ENCODE measurements at regions not wholly inside any gene's neighbourhood (a gene's known extent, or its start where the extent isn't known, plus 50 kb on each side); places are given as distances from the start of the nearest gene placed in this dataset.

DNA sequence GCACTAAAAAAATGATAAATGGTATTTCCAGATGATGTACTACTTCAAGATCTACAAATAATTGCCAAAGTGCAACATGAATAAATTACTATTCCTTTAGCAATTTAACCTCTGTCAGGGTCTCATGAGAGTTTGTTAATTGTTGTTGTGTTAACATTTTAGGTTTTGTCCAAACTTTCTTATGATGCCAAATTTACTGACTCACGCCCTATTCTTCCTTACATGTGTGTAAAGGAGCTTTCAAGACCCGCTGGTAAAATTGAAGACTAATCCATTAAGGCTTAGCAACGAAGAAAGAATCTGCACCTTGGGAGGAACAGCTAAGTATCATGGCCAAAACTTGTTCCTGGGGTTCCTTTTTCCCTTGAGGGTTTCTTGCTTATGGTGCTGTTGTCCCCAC, 252.7 kb upstream of the JADE1 start:
- H3K9ac ChIP-seq (ENCODE audit: low read depth, low read length), result no peak overlapping the region
- H3K4me3 ChIP-seq (ENCODE audit: low read length), result no peak overlapping the region
- no peaks in the 10 kb centered on the region for H3K27me3 ChIP-seq (ENCODE audit: control insufficient read depth, insufficient read depth, low read length)
- peaks cover 48% of the 10 kb centered on the region for H3K4me1 ChIP-seq (ENCODE audit: control insufficient read depth, insufficient read depth, low read length)
- no peaks in the 10 kb centered on the region for H3K9me3 ChIP-seq (replicated peaks; ENCODE audit: low read length)
- H3K4me2 ChIP-seq (ENCODE audit: low read length), result no peak overlapping the region
- no peaks in the 10 kb centered on the region for H3K36me3 ChIP-seq (ENCODE audit: insufficient read depth, low read length)

- H3K9me3 ChIP-seq (replicated peaks; ENCODE audit: low read length), result no peaks in the 10 kb centered on the region
- peak overlapping the region; percentile 89 for H3K4me2 ChIP-seq (ENCODE audit: low read length)
- peak overlapping the region; percentile 80 for H3K9ac ChIP-seq (ENCODE audit: low read depth, low read length)
- no peaks in the 10 kb centered on the region for H3K36me3 ChIP-seq (ENCODE audit: insufficient read depth, low read length)
- H3K4me3 ChIP-seq (ENCODE audit: low read length), result peak overlapping the region; percentile 69
- no peaks in the 10 kb centered on the region for H3K27me3 ChIP-seq (ENCODE audit: control insufficient read depth, insufficient read depth, low read length)
- peaks cover 26% of the 10 kb centered on the region for H3K4me1 ChIP-seq (ENCODE audit: control insufficient read depth, insufficient read depth, low read length)
Measured at GRCh38 chr4:128553686-128554515, 255.6 kb upstream of the JADE1 start.

- Histone ChIP-seq H3K4me2 (ENCODE audit: low read length) (peak overlapping the region; percentile 89), H3K4me3 (ENCODE audit: low read length) (peak overlapping the region; percentile 69), H3K4me1 (ENCODE audit: control insufficient read depth, insufficient read depth, low read length) (peaks cover 20% of the 10 kb centered on the region), H3K9me3 (replicated peaks; ENCODE audit: low read length) (no peaks in the 10 kb centered on the region), H3K9ac (ENCODE audit: low read depth, low read length) (peak overlapping the region; percentile 80), H3K27me3 (ENCODE audit: control insufficient read depth, insufficient read depth, low read length) (no peaks in the 10 kb centered on the region), H3K36me3 (ENCODE audit: insufficient read depth, low read length) (no peaks in the 10 kb centered on the region)
Measured at GRCh38 chr4:128552586-128552907, 257.0 kb upstream of the JADE1 start.

GRCh38 chr4:128551280-128551679, 258.2 kb upstream of the JADE1 start:
- Histone ChIP-seq H3K36me3 (ENCODE audit: insufficient read depth, low read length) (no peaks in the 10 kb centered on the region), H3K4me3 (ENCODE audit: low read length) (no peak overlapping the region), H3K4me2 (ENCODE audit: low read length) (no peak overlapping the region), H3K27me3 (ENCODE audit: control insufficient read depth, insufficient read depth, low read length) (no peaks in the 10 kb centered on the region), H3K9ac (ENCODE audit: low read depth, low read length) (no peak overlapping the region), H3K9me3 (replicated peaks; ENCODE audit: low read length) (no peaks in the 10 kb centered on the region), H3K4me1 (ENCODE audit: control insufficient read depth, insufficient read depth, low read length) (peaks cover 20% of the 10 kb centered on the region)

- H3K27me3 ChIP-seq (ENCODE audit: control insufficient read depth, insufficient read depth, low read length), result no peaks in the 10 kb centered on the region
- H3K4me2 ChIP-seq (ENCODE audit: low read length), result no peak overlapping the region
- H3K9me3 ChIP-seq (replicated peaks; ENCODE audit: low read length), result no peaks in the 10 kb centered on the region
- no peak overlapping the region for H3K9ac ChIP-seq (ENCODE audit: low read depth, low read length)
- H3K36me3 ChIP-seq (ENCODE audit: insufficient read depth, low read length), result no peaks in the 10 kb centered on the region
- H3K4me1 ChIP-seq (ENCODE audit: control insufficient read depth, insufficient read depth, low read length), result peaks cover 20% of the 10 kb centered on the region
- no peak overlapping the region for H3K4me3 ChIP-seq (ENCODE audit: low read length)
Measured at GRCh38 chr4:128550060-128550459, 259.4 kb upstream of the JADE1 start.

DNA sequence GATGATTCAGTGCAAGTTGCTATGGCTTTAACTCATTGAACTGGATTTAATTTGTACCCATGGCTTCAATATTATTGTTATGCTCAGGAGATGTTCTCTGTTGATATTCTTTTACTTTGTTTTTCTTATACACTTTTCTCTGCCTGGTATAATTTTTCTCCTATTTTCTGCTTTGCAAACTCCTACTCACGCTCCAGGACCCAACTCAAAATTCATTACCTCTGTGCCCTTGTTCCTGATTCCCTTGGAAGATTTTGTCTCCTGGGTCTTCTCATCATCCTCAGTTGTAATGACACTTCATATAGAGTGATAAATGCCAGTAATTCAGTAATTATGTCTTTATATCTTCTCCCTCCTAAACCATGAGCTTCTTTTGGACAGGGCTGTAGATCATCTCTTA, 259.9 kb upstream of the JADE1 start:
- no peak overlapping the region for H3K4me3 ChIP-seq (ENCODE audit: low read length)
- no peaks in the 10 kb centered on the region for H3K36me3 ChIP-seq (ENCODE audit: insufficient read depth, low read length)
- H3K4me2 ChIP-seq (ENCODE audit: low read length), result no peak overlapping the region
- H3K4me1 ChIP-seq (ENCODE audit: control insufficient read depth, insufficient read depth, low read length), result peaks cover 20% of the 10 kb centered on the region
- no peak overlapping the region for H3K9ac ChIP-seq (ENCODE audit: low read depth, low read length)
- H3K27me3 ChIP-seq (ENCODE audit: control insufficient read depth, insufficient read depth, low read length), result no peaks in the 10 kb centered on the region
- H3K9me3 ChIP-seq (replicated peaks; ENCODE audit: low read length), result no peaks in the 10 kb centered on the region

- H3K9ac ChIP-seq (ENCODE audit: low read depth, low read length), result no peak overlapping the region
- peaks cover 9% of the 10 kb centered on the region for H3K4me1 ChIP-seq (ENCODE audit: control insufficient read depth, insufficient read depth, low read length)
- H3K4me2 ChIP-seq (ENCODE audit: low read length), result no peak overlapping the region
- H3K27me3 ChIP-seq (ENCODE audit: control insufficient read depth, insufficient read depth, low read length), result no peaks in the 10 kb centered on the region
- H3K4me3 ChIP-seq (ENCODE audit: low read length), result no peak overlapping the region
- H3K9me3 ChIP-seq (replicated peaks; ENCODE audit: low read length), result no peaks in the 10 kb centered on the region
- H3K36me3 ChIP-seq (ENCODE audit: insufficient read depth, low read length), result no peaks in the 10 kb centered on the region
Measured at GRCh38 chr4:128548381-128548780, 260.8 kb upstream of the PGRMC2 start.

- Histone ChIP-seq H3K4me3 (ENCODE audit: low read length) (no peak overlapping the region), H3K9me3 (replicated peaks; ENCODE audit: low read length) (no peaks in the 10 kb centered on the region), H3K4me2 (ENCODE audit: low read length) (no peak overlapping the region), H3K36me3 (ENCODE audit: insufficient read depth, low read length) (no peaks in the 10 kb centered on the region), H3K4me1 (ENCODE audit: control insufficient read depth, insufficient read depth, low read length) (no peaks in the 10 kb centered on the region), H3K27me3 (ENCODE audit: control insufficient read depth, insufficient read depth, low read length) (no peaks in the 10 kb centered on the region), H3K9ac (ENCODE audit: low read depth, low read length) (no peak overlapping the region)
Measured at GRCh38 chr4:128544272-128544671, 256.7 kb upstream of the PGRMC2 start.

DNA sequence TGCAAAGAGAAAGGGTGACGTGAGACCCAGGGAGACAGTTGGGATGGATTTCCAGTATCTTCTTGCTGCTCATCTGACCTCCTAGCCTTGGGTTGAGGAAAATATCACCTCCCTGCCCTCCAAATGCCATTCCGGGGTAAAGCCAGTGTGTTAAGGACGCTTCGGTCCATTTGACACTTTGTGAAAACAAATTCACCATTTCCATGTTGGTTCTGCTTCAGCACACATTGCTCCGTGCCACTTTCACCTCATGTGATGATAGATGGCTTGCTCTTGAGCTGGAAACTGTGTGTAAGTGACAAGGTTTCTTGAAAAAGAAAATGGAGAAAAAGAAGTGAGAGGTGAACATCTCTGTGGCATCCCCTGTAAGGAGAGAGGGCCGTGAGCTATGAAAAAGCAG, 256.1 kb upstream of the PGRMC2 start:
- H3K4me3 ChIP-seq (ENCODE audit: low read length), result no peak overlapping the region
- H3K27me3 ChIP-seq (ENCODE audit: control insufficient read depth, insufficient read depth, low read length), result no peaks in the 10 kb centered on the region
- no peaks in the 10 kb centered on the region for H3K36me3 ChIP-seq (ENCODE audit: insufficient read depth, low read length)
- H3K9ac ChIP-seq (ENCODE audit: low read depth, low read length), result no peak overlapping the region
- H3K9me3 ChIP-seq (replicated peaks; ENCODE audit: low read length), result no peaks in the 10 kb centered on the region
- no peaks in the 10 kb centered on the region for H3K4me1 ChIP-seq (ENCODE audit: control insufficient read depth, insufficient read depth, low read length)
- H3K4me2 ChIP-seq (ENCODE audit: low read length), result no peak overlapping the region

- H3K27me3 ChIP-seq (ENCODE audit: control insufficient read depth, insufficient read depth, low read length), result no peaks in the 10 kb centered on the region
- no peak overlapping the region for H3K9ac ChIP-seq (ENCODE audit: low read depth, low read length)
- H3K4me2 ChIP-seq (ENCODE audit: low read length), result no peak overlapping the region
- H3K9me3 ChIP-seq (replicated peaks; ENCODE audit: low read length), result no peaks in the 10 kb centered on the region
- no peaks in the 10 kb centered on the region for H3K36me3 ChIP-seq (ENCODE audit: insufficient read depth, low read length)
- peaks cover 4% of the 10 kb centered on the region for H3K4me1 ChIP-seq (ENCODE audit: control insufficient read depth, insufficient read depth, low read length)
- no peak overlapping the region for H3K4me3 ChIP-seq (ENCODE audit: low read length)
Measured at GRCh38 chr4:128542047-128542446, 254.4 kb upstream of the PGRMC2 start.

DNA sequence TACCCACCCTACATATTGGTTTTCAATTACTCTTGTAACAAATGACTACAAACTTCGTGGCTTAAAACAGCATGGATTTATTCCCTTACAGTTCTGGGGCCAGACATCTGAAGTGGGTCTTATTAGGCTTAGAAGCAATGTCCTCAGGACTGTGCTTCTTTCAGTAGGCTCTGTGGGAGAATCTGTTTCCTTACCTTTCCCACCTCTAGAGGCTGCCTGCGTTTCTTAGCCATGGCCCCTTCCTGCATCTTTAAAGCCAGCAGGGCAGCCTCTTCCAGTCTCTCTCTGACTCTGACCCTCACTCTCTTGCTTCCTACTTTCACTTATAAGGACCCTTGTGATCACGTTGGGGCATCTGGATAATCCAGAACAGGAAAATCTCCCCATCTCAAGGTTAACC, 252.5 kb upstream of the PGRMC2 start:
- H3K4me3 ChIP-seq (ENCODE audit: low read length), result no peak overlapping the region
- H3K36me3 ChIP-seq (ENCODE audit: insufficient read depth, low read length), result no peaks in the 10 kb centered on the region
- no peaks in the 10 kb centered on the region for H3K9me3 ChIP-seq (replicated peaks; ENCODE audit: low read length)
- H3K4me1 ChIP-seq (ENCODE audit: control insufficient read depth, insufficient read depth, low read length), result peaks cover 4% of the 10 kb centered on the region
- no peaks in the 10 kb centered on the region for H3K27me3 ChIP-seq (ENCODE audit: control insufficient read depth, insufficient read depth, low read length)
- no peak overlapping the region for H3K4me2 ChIP-seq (ENCODE audit: low read length)
- H3K9ac ChIP-seq (ENCODE audit: low read depth, low read length), result no peak overlapping the region

DNA sequence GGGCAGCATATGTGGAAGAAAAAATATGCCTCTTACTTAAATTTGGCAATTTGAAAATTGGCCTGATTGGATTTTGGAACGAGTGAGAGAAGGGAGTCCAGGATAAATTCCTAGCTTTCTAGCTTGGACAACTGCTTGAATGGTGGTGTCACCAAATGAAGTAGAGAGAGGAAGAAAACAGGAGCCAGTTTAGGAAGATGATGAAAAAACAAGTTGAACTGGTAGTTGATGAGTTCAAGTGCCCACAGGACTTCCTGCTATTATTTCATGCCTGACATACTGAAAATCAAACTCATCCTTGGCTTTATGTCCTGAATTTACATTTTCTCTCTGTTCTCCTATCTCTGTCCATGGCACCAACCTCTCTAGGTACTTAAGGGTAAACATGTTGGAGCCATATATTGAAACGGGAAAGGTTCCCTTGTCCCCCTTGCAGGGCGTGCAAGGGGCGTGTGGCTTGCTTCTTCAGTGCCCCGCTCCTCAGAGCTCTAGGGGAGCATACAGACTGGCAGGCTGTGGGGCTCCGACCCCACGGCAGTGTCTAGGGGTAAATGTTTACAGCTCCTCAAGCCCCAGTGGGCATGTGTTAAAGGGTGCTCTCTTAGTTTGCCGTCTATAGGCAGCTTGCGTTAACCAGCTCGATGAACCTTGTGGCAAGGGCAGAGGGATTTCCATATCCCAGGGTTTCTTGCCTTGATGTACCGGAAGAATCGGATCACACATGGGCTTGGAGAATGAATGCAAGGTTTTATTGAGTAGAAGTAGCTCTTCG, 250.7 kb upstream of the PGRMC2 start:
- Histone ChIP-seq H3K4me3 (ENCODE audit: low read length) (no peak overlapping the region), H3K9me3 (replicated peaks; ENCODE audit: low read length) (no peaks in the 10 kb centered on the region), H3K4me2 (ENCODE audit: low read length) (no peak overlapping the region), H3K36me3 (ENCODE audit: insufficient read depth, low read length) (no peaks in the 10 kb centered on the region), H3K9ac (ENCODE audit: low read depth, low read length) (no peak overlapping the region), H3K27me3 (ENCODE audit: control insufficient read depth, insufficient read depth, low read length) (no peaks in the 10 kb centered on the region), H3K4me1 (ENCODE audit: control insufficient read depth, insufficient read depth, low read length) (peaks cover 4% of the 10 kb centered on the region)
